ENCODE measurements at regions not wholly inside any gene's neighbourhood (a gene's known extent, or its start where the extent isn't known, plus 50 kb on each side); places are given as distances from the start of the nearest gene placed in this dataset.

DNA sequence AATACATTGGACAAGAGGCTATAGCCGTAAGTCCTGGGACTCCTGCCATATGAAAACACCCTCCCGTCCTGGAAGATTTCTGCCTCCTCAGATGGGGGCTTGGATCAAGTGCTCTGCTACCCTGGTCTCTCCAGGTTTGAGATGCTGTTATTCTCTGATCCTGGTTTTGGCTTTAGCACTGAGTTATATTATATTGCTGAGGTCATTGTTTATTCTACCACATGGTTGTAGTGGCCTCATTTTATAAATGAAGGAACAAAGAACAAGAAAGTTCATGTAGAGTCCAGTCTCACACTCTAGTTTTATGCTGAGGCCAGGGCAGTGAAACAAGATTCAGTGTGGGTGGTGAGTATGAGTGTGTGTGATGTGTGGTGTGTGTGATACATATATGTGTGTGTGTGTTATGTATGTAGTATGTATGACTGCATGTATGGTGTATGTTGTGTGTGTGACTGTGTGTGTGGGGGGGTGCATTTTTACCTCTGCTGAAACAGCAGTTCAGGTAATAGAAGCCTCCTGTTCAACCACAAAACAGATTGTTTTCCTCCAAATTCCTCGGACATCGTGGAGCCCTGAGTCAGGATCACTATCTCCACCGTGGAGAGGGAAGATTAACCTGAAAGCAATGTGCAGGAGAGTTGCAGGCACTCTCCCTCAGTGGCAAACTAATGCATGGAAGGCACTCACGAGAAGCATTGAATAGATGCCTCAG, 80.7 kb downstream of the C7orf25 start:
- no peak for DNase-seq (ENCODE audit: low read depth, low spot score)
- POLR2A ChIA-PET: no interaction called here
- no peak for FAIRE-seq
- H3K4me1 ChIP-seq (ENCODE audit: control insufficient read depth, extremely low read depth, insufficient read depth, low read length): no peaks in the 10 kb centered on the region
- dilution Hi-C loops (cut with MboI; ENCODE audit: extremely low pct_ligation_motif_present, low sequenced_read_pairs): no loop called here
- no peaks in the 10 kb centered on the region for H3K9me3 ChIP-seq (replicated peaks; ENCODE audit: control insufficient read depth, insufficient read depth, low read length)
- no peak overlapping the region for H3K4me2 ChIP-seq (ENCODE audit: insufficient read depth, low read length)
- peaks cover 0 to 5% of the 10 kb centered on the region in 2 experiments for H3K27me3 ChIP-seq (ENCODE audit: control insufficient read depth in 2 of 2, insufficient read depth in 2 of 2, low read length in 2 of 2)
- no peak overlapping the region for H2AFZ ChIP-seq (ENCODE audit: low read depth, low read length)
- no peaks in the 10 kb centered on the region for H3K79me2 ChIP-seq (ENCODE audit: control insufficient read depth, insufficient read depth, low read length)
- H3K36me3 ChIP-seq (ENCODE audit: control insufficient read depth in 2 of 2, extremely low read depth in 1 of 2, insufficient read depth in 2 of 2, low read length in 2 of 2): no peaks in the 10 kb centered on the region
- BruUV-seq (replicated peaks): no TSS peak
- no peak overlapping the region for H3K27ac ChIP-seq (ENCODE audit: insufficient read depth, low read depth, low read length)
- CTCF ChIA-PET: interaction anchor here (0.9 to 7.3 kb wide), 9 partner anchors 12 to 890 kb away, joined by 3 to 89 read pairs (median 6); no protein-coding TSS in a partner anchor
- intact Hi-C loops (cut with micrococcal nuclease): loop anchor here (1.0 kb wide), 1 partner anchor 891 kb away; no protein-coding TSS in a partner anchor
- H3K9me1 ChIP-seq (replicated peaks; ENCODE audit: control insufficient read depth, extremely low read depth, insufficient read depth, low read length): no peaks in the 10 kb centered on the region
- no peak overlapping the region for H3K4me3 ChIP-seq (replicated peaks in 1 of 3; ENCODE audit: insufficient read depth in 1 of 3, low read depth in 1 of 3, low read length in 3 of 3)
- H4K20me1 ChIP-seq (replicated peaks; ENCODE audit: control insufficient read depth, extremely low read depth, insufficient read depth, low read length): no peaks in the 10 kb centered on the region
- TF ChIP-seq EZH2 (IDR thresholded peaks at IDR 0.05; ENCODE audit: borderline replicate concordance, low read depth, low read length, severe bottlenecking) (no peak), POLR2AphosphoS5 (IDR thresholded peaks at IDR 0.05; ENCODE audit: insufficient read depth, low read depth, low read length) (no peak), MYC (IDR thresholded peaks at IDR 0.05; ENCODE audit: low read depth, low read length) (no peak)
- TF ChIP-seq, protein P1, sequence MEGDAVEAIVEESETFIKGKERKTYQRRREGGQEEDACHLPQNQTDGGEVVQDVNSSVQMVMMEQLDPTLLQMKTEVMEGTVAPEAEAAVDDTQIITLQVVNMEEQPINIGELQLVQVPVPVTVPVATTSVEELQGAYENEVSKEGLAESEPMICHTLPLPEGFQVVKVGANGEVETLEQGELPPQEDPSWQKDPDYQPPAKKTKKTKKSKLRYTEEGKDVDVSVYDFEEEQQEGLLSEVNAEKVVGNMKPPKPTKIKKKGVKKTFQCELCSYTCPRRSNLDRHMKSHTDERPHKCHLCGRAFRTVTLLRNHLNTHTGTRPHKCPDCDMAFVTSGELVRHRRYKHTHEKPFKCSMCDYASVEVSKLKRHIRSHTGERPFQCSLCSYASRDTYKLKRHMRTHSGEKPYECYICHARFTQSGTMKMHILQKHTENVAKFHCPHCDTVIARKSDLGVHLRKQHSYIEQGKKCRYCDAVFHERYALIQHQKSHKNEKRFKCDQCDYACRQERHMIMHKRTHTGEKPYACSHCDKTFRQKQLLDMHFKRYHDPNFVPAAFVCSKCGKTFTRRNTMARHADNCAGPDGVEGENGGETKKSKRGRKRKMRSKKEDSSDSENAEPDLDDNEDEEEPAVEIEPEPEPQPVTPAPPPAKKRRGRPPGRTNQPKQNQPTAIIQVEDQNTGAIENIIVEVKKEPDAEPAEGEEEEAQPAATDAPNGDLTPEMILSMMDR (IDR thresholded peaks at IDR 0.05; ENCODE audit: extremely low read depth in 1 of 2, insufficient read depth in 1 of 2, low read depth in 1 of 2, low read length in 2 of 2): no peak
- TF ChIP-seq, protein P2, sequence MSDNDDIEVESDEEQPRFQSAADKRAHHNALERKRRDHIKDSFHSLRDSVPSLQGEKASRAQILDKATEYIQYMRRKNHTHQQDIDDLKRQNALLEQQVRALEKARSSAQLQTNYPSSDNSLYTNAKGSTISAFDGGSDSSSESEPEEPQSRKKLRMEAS (IDR thresholded peaks at IDR 0.05; ENCODE audit: insufficient read depth, insufficient read length): no peak
- H3K9ac ChIP-seq (replicated peaks; ENCODE audit: extremely low read depth, insufficient read depth, low read length): no peak overlapping the region
